GM06990 (cell line): ENCODE measurements at regions not wholly inside any gene's neighbourhood (a gene's known extent, or its start where the extent isn't known, plus 50 kb on each side); places are given as distances from the start of the nearest gene placed in this dataset.

Experiments
- DNase-seq: peaks from one replicate; pipeline ENCODE4 v3.0.0-alpha.2; 2011; ENCODE audit not compliant: insufficient read length; ENCODE audit errors: extremely low read depth
- H3K27me3 ChIP-seq: replicated peaks from 2 replicates; pipeline ENCODE4 v1.6.0; 2011; ENCODE audit warnings: low read length; ENCODE audit not compliant: control insufficient read depth, insufficient read depth
- H3K36me3 ChIP-seq: 2 replicates; pipeline ENCODE4 v1.5.1; 2011; ENCODE audit warnings: low read length; ENCODE audit not compliant: control insufficient read depth, insufficient read depth
- H3K4me3 ChIP-seq: replicated peaks from 2 replicates; pipeline ENCODE4 v1.5.1; 2011; ENCODE audit warnings: low read depth, mild to moderate bottlenecking, control low read depth, low read length
- CTCF ChIP-seq: IDR thresholded peaks from 2 replicates; pipeline ENCODE4 v1.5.1; 2011; ENCODE audit warnings: low read length, control low read depth, mild to moderate bottlenecking, inconsistent platforms; ENCODE audit not compliant: insufficient read depth, poor library complexity, severe bottlenecking

- Histone ChIP-seq H3K27me3 (peaks cover 3% of the 10 kb centered on the region), H3K4me3 (no peak overlapping the region), H3K36me3 (no peaks in the 10 kb centered on the region)
- DNase-seq = no peak
- no peak for TF ChIP-seq CTCF
These were observed 104.2 kb upstream of the MVB12B start for GRCh38 chr9:126222363-126222834.

- no peak overlapping the region for H3K4me3 ChIP-seq
- peaks cover 3% of the 10 kb centered on the region for H3K27me3 ChIP-seq
These were observed 103.7 kb upstream of the MVB12B start for GRCh38 chr9:126222835-126223431.

GRCh38 chr9:126223798-126224531, 102.7 kb upstream of the MVB12B start:
- TF ChIP-seq CTCF = no peak
- Histone ChIP-seq H3K36me3 (no peaks in the 10 kb centered on the region), H3K4me3 (no peak overlapping the region), H3K27me3 (peaks cover 4% of the 10 kb centered on the region; the same call in 1 of the 2 replicates)
- DNase-seq = no peak

More at GRCh38 chr9:126222835-126223431, 103.7 kb upstream of the MVB12B start:
- no peak for TF ChIP-seq CTCF
- H3K36me3 ChIP-seq = no peaks in the 10 kb centered on the region
- DNase-seq = no peak

GRCh38 chr9:126225611-126226609, 100.7 kb upstream of the MVB12B start:
- TF ChIP-seq CTCF = no peak
- Histone ChIP-seq H3K36me3 (no peaks in the 10 kb centered on the region), H3K27me3 (peaks cover 4% of the 10 kb centered on the region; the same call in 1 of the 2 replicates), H3K4me3 (no peak overlapping the region)
- no peak for DNase-seq

- Histone ChIP-seq H3K36me3 (no peaks in the 10 kb centered on the region), H3K27me3 (peaks cover 4% of the 10 kb centered on the region; the same call in 1 of the 2 replicates), H3K4me3 (no peak overlapping the region)
- DNase-seq = no peak
- TF ChIP-seq CTCF = no peak
These were observed 99.4 kb upstream of the MVB12B start for GRCh38 chr9:126226991-126227936.
